SU-DHL-6 (cell line): ENCODE measurements at regions not wholly inside any gene's neighbourhood (a gene's known extent, or its start where the extent isn't known, plus 50 kb on each side); places are given as distances from the start of the nearest gene placed in this dataset.

ENCODE experiments used
- EZH2phosphoT487 ChIP-seq: fragments of 200-600 bp; sonication (generic), shearing (Covaris generic); conservative IDR thresholded peaks from 2 replicates; pipeline ENCODE4 v1.6.1; 2018; ENCODE audit warnings: mild to moderate bottlenecking, antibody characterized with exemption, low read length, moderate library complexity, mixed read lengths
- TF ChIP-seq, protein P1 (sequence below): fragments of 200-600 bp; sonication (generic); IDR thresholded peaks from one replicate; pipeline ENCODE4 v1.5.1; 2017; ENCODE audit warnings: antibody characterized with exemption, mild to moderate bottlenecking, low read length, moderate library complexity; ENCODE audit not compliant: insufficient read depth, poor library complexity, severe bottlenecking

DNA sequence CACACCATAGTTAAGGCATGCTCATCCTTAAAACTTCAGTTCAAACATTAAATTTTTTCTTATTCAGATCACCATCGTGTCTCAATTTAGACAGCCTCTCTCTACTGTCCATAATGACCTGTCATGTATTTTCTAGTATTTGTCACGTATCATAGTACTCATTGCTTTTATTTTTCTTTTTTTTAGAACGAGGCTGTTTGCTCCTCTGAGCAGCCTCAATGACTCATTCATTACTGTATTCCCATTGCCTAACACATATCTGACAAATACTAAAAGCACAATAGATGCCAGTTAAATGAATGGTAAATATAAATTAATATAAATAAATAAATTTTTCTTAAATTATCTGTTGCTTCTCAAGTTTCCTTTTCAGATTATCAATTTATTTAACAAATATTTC is 245.5 kb downstream of the TUBA3C start:
- TF ChIP-seq, protein P1, sequence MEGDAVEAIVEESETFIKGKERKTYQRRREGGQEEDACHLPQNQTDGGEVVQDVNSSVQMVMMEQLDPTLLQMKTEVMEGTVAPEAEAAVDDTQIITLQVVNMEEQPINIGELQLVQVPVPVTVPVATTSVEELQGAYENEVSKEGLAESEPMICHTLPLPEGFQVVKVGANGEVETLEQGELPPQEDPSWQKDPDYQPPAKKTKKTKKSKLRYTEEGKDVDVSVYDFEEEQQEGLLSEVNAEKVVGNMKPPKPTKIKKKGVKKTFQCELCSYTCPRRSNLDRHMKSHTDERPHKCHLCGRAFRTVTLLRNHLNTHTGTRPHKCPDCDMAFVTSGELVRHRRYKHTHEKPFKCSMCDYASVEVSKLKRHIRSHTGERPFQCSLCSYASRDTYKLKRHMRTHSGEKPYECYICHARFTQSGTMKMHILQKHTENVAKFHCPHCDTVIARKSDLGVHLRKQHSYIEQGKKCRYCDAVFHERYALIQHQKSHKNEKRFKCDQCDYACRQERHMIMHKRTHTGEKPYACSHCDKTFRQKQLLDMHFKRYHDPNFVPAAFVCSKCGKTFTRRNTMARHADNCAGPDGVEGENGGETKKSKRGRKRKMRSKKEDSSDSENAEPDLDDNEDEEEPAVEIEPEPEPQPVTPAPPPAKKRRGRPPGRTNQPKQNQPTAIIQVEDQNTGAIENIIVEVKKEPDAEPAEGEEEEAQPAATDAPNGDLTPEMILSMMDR: no peak
- TF ChIP-seq EZH2phosphoT487: no peak
